ENCODE measurements at regions not wholly inside any gene's neighbourhood (a gene's known extent, or its start where the extent isn't known, plus 50 kb on each side); places are given as distances from the start of the nearest gene placed in this dataset.

DNA sequence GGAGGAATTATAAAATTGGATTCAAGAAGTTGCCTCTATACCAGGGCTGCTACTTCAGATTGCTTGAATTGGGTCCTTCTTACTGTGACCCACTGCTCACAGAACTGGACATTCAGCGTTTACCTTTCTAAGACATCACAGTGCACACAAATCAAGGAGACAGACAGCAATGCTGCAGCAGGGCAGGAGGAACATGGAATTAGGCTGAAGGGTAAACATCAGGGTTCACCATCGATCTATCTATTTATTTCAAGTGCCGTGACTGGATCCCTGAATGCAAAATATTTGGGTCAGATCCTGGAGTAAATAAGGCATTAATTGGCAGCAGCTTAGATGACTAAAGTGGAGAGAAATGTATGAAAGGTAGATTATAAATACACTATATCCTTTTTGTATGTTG lies 76.9 kb upstream of the HMGA2 start:
- TF ChIP-seq, protein P1, sequence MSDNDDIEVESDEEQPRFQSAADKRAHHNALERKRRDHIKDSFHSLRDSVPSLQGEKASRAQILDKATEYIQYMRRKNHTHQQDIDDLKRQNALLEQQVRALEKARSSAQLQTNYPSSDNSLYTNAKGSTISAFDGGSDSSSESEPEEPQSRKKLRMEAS (IDR thresholded peaks at IDR 0.05) = no peak
- no peak for TF ChIP-seq RAD21 (IDR thresholded peaks at IDR 0.05; ENCODE audit: low read depth)
- TF ChIP-seq, protein P2, sequence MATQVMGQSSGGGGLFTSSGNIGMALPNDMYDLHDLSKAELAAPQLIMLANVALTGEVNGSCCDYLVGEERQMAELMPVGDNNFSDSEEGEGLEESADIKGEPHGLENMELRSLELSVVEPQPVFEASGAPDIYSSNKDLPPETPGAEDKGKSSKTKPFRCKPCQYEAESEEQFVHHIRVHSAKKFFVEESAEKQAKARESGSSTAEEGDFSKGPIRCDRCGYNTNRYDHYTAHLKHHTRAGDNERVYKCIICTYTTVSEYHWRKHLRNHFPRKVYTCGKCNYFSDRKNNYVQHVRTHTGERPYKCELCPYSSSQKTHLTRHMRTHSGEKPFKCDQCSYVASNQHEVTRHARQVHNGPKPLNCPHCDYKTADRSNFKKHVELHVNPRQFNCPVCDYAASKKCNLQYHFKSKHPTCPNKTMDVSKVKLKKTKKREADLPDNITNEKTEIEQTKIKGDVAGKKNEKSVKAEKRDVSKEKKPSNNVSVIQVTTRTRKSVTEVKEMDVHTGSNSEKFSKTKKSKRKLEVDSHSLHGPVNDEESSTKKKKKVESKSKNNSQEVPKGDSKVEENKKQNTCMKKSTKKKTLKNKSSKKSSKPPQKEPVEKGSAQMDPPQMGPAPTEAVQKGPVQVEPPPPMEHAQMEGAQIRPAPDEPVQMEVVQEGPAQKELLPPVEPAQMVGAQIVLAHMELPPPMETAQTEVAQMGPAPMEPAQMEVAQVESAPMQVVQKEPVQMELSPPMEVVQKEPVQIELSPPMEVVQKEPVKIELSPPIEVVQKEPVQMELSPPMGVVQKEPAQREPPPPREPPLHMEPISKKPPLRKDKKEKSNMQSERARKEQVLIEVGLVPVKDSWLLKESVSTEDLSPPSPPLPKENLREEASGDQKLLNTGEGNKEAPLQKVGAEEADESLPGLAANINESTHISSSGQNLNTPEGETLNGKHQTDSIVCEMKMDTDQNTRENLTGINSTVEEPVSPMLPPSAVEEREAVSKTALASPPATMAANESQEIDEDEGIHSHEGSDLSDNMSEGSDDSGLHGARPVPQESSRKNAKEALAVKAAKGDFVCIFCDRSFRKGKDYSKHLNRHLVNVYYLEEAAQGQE (IDR thresholded peaks at IDR 0.05; ENCODE audit: low read depth) = no peak
- no peak for TF ChIP-seq CREB1 (IDR thresholded peaks at IDR 0.05; ENCODE audit: low read depth)
- no peak for TF ChIP-seq CEBPB (IDR thresholded peaks at IDR 0.05)
- no peak for TF ChIP-seq ZBTB7A (IDR thresholded peaks at IDR 0.05; ENCODE audit: low read depth)
- no peak for TF ChIP-seq FOXM1 (IDR thresholded peaks at IDR 0.05; ENCODE audit: borderline replicate concordance, low read depth)
- no peak for TF ChIP-seq EP300 (IDR thresholded peaks at IDR 0.05; ENCODE audit: borderline replicate concordance)
- TF ChIP-seq TAF1 (IDR thresholded peaks at IDR 0.05; ENCODE audit: low read depth) = no peak
- TF ChIP-seq TCF12 (IDR thresholded peaks at IDR 0.05; ENCODE audit: low read depth) = no peak
- TF ChIP-seq TEAD4 (IDR thresholded peaks at IDR 0.05) = no peak
- no peak for TF ChIP-seq EGR1 (IDR thresholded peaks at IDR 0.05)
- TF ChIP-seq NFIC (IDR thresholded peaks at IDR 0.05) = no peak
- no peak for TF ChIP-seq YY1 (IDR thresholded peaks at IDR 0.05; ENCODE audit: low read depth)
- TF ChIP-seq, protein P3, sequence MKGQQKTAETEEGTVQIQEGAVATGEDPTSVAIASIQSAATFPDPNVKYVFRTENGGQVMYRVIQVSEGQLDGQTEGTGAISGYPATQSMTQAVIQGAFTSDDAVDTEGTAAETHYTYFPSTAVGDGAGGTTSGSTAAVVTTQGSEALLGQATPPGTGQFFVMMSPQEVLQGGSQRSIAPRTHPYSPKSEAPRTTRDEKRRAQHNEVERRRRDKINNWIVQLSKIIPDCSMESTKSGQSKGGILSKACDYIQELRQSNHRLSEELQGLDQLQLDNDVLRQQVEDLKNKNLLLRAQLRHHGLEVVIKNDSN (IDR thresholded peaks at IDR 0.05) = no peak

DNA sequence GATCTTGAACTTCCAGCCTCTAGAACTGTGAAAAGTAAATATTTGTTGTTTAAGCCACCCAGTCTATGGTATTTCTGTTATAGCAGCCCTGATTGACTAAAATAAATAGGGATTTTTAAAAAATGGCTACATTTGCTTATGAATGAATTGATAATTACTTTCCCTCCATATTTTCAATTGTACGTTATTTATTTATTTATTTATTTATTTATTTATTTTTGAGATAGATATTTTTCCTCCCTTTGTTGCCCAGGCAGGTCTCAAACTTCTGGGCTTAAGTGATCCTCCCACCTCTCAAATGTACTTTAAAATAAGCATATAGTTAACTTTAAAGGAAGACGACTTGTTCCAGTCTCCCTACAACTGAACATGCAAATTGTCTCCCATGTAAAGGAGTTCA lies 76.0 kb upstream of the HMGA2 start:
- TF ChIP-seq NFIC (IDR thresholded peaks at IDR 0.05) = no peak
- no peak for TF ChIP-seq CEBPB (IDR thresholded peaks at IDR 0.05)
- TF ChIP-seq, protein P3 (IDR thresholded peaks at IDR 0.05) = no peak
- TF ChIP-seq CREB1 (IDR thresholded peaks at IDR 0.05; ENCODE audit: low read depth) = no peak
- TF ChIP-seq, protein P2 (IDR thresholded peaks at IDR 0.05; ENCODE audit: low read depth) = no peak
- TF ChIP-seq, protein P1 (IDR thresholded peaks at IDR 0.05) = no peak
- TF ChIP-seq ZBTB7A (IDR thresholded peaks at IDR 0.05; ENCODE audit: low read depth) = no peak
- TF ChIP-seq TCF12 (IDR thresholded peaks at IDR 0.05; ENCODE audit: low read depth) = no peak
- no peak for TF ChIP-seq TAF1 (IDR thresholded peaks at IDR 0.05; ENCODE audit: low read depth)
- TF ChIP-seq EGR1 (IDR thresholded peaks at IDR 0.05) = no peak
- no peak for TF ChIP-seq FOXM1 (IDR thresholded peaks at IDR 0.05; ENCODE audit: borderline replicate concordance, low read depth)
- TF ChIP-seq RAD21 (IDR thresholded peaks at IDR 0.05; ENCODE audit: low read depth) = no peak
- TF ChIP-seq TEAD4 (IDR thresholded peaks at IDR 0.05) = no peak
- no peak for TF ChIP-seq EP300 (IDR thresholded peaks at IDR 0.05; ENCODE audit: borderline replicate concordance)
- no peak for TF ChIP-seq YY1 (IDR thresholded peaks at IDR 0.05; ENCODE audit: low read depth)

DNA sequence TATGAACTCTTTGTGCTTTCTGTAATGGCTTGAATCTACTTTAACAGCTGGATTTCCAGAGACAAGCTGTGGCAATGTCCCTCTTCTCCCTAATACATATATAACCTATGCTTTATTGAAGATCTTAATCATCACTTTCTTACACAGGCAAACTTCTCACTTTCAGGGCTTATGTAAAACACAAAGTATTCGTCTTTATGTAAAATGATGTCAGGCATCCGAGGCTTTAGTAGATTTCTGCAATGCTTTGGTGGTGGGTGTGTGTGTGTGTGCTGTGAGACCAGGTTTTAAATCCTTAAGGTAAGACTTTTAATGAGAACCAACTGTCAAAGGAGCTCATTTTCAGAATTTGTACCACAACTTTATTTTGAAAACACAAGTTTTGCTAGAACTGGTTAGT lies 70.0 kb upstream of the HMGA2 start:
- no peak for TF ChIP-seq TEAD4 (IDR thresholded peaks at IDR 0.05)
- TF ChIP-seq, protein P1 (IDR thresholded peaks at IDR 0.05) = no peak
- TF ChIP-seq EP300 (IDR thresholded peaks at IDR 0.05; ENCODE audit: borderline replicate concordance) = no peak
- TF ChIP-seq NFIC (IDR thresholded peaks at IDR 0.05) = no peak

DNA sequence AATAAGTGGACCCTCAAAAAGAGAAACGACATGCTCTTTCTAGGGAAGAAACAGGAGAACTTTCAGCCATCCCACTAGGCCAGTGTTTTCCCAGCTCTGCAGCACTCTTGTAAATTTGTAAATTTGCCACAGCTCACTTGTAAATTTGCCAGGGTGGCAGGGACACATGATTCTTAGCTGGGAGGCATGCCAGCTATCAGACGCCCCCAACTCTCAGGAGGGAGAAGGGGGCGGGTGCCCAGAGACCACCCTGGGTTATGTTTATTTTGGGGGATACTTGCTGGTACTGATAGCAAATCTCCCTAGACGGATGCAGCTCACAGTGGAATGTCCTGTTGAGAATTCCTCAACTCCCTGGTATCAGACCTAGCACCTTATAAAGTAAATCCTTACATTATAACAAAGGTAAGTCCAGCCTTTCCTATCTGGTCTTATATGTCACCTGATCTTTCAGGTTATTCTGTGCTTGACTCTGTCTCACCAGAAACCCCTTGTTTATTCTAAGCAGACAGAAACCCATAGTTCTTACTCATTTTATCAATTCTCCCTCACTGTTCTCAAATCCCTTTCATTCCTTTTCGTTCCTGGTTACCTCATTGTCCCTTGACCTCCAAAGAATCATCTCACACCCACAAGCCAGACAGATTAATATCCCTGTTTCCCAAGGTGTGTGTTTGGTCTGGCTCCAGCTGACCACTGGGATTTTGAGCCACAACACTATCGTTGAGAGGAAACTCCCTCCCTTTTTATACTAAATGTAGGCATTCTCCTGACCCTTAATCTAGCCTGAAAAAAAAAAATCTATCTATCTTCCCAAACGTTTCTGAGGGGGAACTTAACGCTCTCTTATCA lies 69.3 kb upstream of the HMGA2 start:
- no peak for TF ChIP-seq CREB1 (IDR thresholded peaks at IDR 0.05; ENCODE audit: low read depth)
- no peak for TF ChIP-seq FOXM1 (IDR thresholded peaks at IDR 0.05; ENCODE audit: borderline replicate concordance, low read depth)
- no peak for TF ChIP-seq RAD21 (IDR thresholded peaks at IDR 0.05; ENCODE audit: low read depth)
- no peak for TF ChIP-seq TCF12 (IDR thresholded peaks at IDR 0.05; ENCODE audit: low read depth)
- TF ChIP-seq, protein P1 (IDR thresholded peaks at IDR 0.05) = no peak

DNA sequence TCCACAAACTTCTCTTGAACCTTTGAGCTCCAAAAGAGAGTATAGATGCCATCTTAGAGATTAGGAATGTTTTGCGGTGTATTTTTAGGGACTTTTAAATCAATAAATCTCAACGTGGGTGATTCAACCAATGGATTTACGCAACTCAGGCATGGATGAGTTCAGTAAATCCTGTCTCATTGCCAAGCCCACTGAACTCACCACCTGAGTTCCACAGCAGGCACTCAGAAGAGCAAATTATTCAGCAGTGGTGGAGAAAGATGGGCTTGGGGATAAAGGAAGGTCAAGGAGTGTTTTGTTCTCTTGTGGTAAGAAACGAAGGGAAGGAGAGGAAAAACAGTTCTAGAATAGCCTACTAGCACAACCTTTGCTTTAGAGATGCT lies 68.7 kb upstream of the HMGA2 start:
- TF ChIP-seq TAF1 (IDR thresholded peaks at IDR 0.05; ENCODE audit: low read depth) (no peak), NFIC (IDR thresholded peaks at IDR 0.05) (no peak), EGR1 (IDR thresholded peaks at IDR 0.05) (no peak), CEBPB (IDR thresholded peaks at IDR 0.05) (no peak), ZBTB7A (IDR thresholded peaks at IDR 0.05; ENCODE audit: low read depth) (no peak), EP300 (IDR thresholded peaks at IDR 0.05; ENCODE audit: borderline replicate concordance) (no peak), RAD21 (IDR thresholded peaks at IDR 0.05; ENCODE audit: low read depth) (no peak)
- TF ChIP-seq, protein P1 (IDR thresholded peaks at IDR 0.05) = no peak
- TF ChIP-seq, protein P2 (IDR thresholded peaks at IDR 0.05; ENCODE audit: low read depth) = no peak

Measured in Ishikawa (cell line).